Suprapubic skin (tissue), 4 donors: ENCODE measurements at regions not wholly inside any gene's neighbourhood (a gene's known extent, or its start where the extent isn't known, plus 50 kb on each side); places are given as distances from the start of the nearest gene placed in this dataset.

Experiments
- DNase-seq, 2 donors: peaks; one replicate each; pipeline ENCODE4 v3.0.0-alpha.2; 2019; ENCODE audit warnings: low spot score in 2 of 2
- H3K27ac ChIP-seq: fragments of 200-600 bp; sonication (generic); one replicate; pipeline ENCODE4 v1.5.1; 2019
- H3K27me3 ChIP-seq: fragments of 200-600 bp; sonication (generic); one replicate; pipeline ENCODE4 v1.5.1; 2019
- H3K36me3 ChIP-seq: fragments of 200-600 bp; sonication (generic); one replicate; pipeline ENCODE4 v1.5.1; 2019
- H3K4me1 ChIP-seq: fragments of 200-600 bp; sonication (generic); one replicate; pipeline ENCODE4 v1.5.1; 2019
- H3K4me3 ChIP-seq: fragments of 200-600 bp; sonication (generic); one replicate; pipeline ENCODE4 v1.5.1; 2019; ENCODE audit warnings: mild to moderate bottlenecking
- H3K9me3 ChIP-seq: fragments of 200-600 bp; sonication (generic); one replicate; pipeline ENCODE4 v1.5.1; 2019
- EP300 ChIP-seq: sonication (generic); formaldehyde crosslinking; IDR thresholded peaks from one replicate; pipeline ENCODE4 v1.6.1; 2017; ENCODE audit warnings: antibody characterized with exemption
- POLR2A ChIP-seq, 2 donors: fragments of 450-650 bp; IDR thresholded peaks; one replicate each; pipeline ENCODE4 v1.6.1; 2017; ENCODE audit warnings: antibody characterized with exemption in 2 of 2, mild to moderate bottlenecking in 2 of 2, moderate library complexity in 2 of 2
- POLR2AphosphoS5 ChIP-seq, 3 donors: sonication (generic); formaldehyde crosslinking; IDR thresholded peaks; one replicate each; pipeline ENCODE4 v1.6.1; 2017; ENCODE audit warnings: antibody characterized with exemption in 3 of 3
- WGBS: methylation state at CpG from one replicate; pipeline ENCODE4 v1.1.5; 2018; 5-methylcytosine and 5-hydroxymethylcytosine counted together
- TF ChIP-seq, protein P1 (sequence below), 2 donors: fragments of 200-600 bp in 1 of 2; fragments of 450-650 bp in 1 of 2; sonication (generic) in 1 of 2; IDR thresholded peaks; one replicate each; pipeline ENCODE4 v1.5.1; 2016 to 2019; ENCODE audit warnings: antibody characterized with exemption in 2 of 2, mild to moderate bottlenecking in 1 of 2, moderate library complexity in 1 of 2

DNA sequence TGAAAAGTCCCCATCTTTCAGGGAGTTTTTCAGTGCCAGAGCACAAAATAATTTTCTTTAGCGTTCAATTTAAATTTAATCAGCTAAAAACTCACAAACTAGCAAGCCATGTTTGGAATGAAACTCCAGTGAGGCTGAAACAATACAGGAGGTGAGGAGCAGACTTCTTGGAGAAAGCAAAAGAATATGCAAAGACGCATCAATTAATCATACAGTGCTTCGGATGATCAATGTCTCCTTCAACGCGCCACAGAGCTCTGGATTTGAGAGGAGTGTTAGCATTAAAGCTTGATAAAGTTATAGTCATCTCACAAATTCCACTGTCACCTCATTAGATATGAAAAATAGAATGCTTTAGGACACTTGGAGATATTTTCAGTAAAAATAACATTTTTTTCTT, 248.0 kb downstream of the WDR11 start:
- Histone ChIP-seq H3K36me3 (no peaks in the 10 kb centered on the region), H3K9me3 (no peaks in the 10 kb centered on the region), H3K27me3 (no peaks in the 10 kb centered on the region), H3K4me1 (no peaks in the 10 kb centered on the region), H3K4me3 (no peak overlapping the region), H3K27ac (no peak overlapping the region)
- no peak for DNase-seq
- 94% methylated on average over 5 of the region's 5 CpGs for WGBS
- no peak for TF ChIP-seq POLR2AphosphoS5 (IDR thresholded peaks at IDR 0.05)
- TF ChIP-seq POLR2A (IDR thresholded peaks at IDR 0.05): no peak
- no peak for TF ChIP-seq EP300

- no peak overlapping the region for H3K27ac ChIP-seq
- DNase-seq: no peak
- TF ChIP-seq, protein P1, sequence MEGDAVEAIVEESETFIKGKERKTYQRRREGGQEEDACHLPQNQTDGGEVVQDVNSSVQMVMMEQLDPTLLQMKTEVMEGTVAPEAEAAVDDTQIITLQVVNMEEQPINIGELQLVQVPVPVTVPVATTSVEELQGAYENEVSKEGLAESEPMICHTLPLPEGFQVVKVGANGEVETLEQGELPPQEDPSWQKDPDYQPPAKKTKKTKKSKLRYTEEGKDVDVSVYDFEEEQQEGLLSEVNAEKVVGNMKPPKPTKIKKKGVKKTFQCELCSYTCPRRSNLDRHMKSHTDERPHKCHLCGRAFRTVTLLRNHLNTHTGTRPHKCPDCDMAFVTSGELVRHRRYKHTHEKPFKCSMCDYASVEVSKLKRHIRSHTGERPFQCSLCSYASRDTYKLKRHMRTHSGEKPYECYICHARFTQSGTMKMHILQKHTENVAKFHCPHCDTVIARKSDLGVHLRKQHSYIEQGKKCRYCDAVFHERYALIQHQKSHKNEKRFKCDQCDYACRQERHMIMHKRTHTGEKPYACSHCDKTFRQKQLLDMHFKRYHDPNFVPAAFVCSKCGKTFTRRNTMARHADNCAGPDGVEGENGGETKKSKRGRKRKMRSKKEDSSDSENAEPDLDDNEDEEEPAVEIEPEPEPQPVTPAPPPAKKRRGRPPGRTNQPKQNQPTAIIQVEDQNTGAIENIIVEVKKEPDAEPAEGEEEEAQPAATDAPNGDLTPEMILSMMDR (IDR thresholded peaks at IDR 0.05): no peak
- TF ChIP-seq POLR2A (IDR thresholded peaks at IDR 0.05) (no peak), EP300 (no peak), POLR2AphosphoS5 (IDR thresholded peaks at IDR 0.05) (no peak)
- H3K27me3 ChIP-seq: no peaks in the 10 kb centered on the region
- no peak overlapping the region for H3K4me3 ChIP-seq
- H3K9me3 ChIP-seq: no peaks in the 10 kb centered on the region
- no peaks in the 10 kb centered on the region for H3K36me3 ChIP-seq
- no peaks in the 10 kb centered on the region for H3K4me1 ChIP-seq
Measured at GRCh38 chr10:121099592-121099991, 248.4 kb downstream of the WDR11 start.

- Histone ChIP-seq H3K36me3 (no peaks in the 10 kb centered on the region), H3K27ac (no peak overlapping the region), H3K27me3 (no peaks in the 10 kb centered on the region), H3K9me3 (no peaks in the 10 kb centered on the region), H3K4me1 (no peaks in the 10 kb centered on the region), H3K4me3 (no peak overlapping the region)
- WGBS: 87% methylated on average over 4 of the region's 4 CpGs
- DNase-seq: no peak
- TF ChIP-seq POLR2AphosphoS5 (IDR thresholded peaks at IDR 0.05) (no peak), POLR2A (IDR thresholded peaks at IDR 0.05) (no peak), EP300 (no peak)
- TF ChIP-seq, protein P1 (IDR thresholded peaks at IDR 0.05): no peak
Measured at GRCh38 chr10:121101561-121101960, 250.4 kb downstream of the WDR11 start.

DNA sequence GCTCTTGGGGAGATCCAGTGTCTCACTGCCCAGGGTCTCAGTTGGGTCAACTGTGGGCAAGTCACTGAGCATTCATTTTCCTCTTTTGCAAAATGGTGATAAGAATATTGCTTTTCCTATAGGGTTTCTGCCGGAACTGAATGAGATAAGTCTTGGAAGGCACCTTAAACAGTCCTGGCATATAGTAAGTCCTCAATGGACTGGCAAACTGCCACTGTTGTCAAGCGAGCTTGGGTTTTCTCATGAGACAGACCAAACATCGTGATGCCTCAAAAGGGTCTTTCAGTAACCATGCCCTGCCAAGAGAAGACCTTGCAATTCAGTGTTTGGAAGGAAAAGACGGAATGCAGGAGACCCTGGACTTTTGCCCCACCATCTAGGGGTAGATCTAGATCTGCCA, 251.5 kb downstream of the WDR11 start:
- H3K9me3 ChIP-seq: no peaks in the 10 kb centered on the region
- peaks cover 2% of the 10 kb centered on the region for H3K4me1 ChIP-seq
- no peak for DNase-seq
- WGBS: 90% methylated on average over 4 of the region's 4 CpGs
- H3K27me3 ChIP-seq: no peaks in the 10 kb centered on the region
- no peaks in the 10 kb centered on the region for H3K36me3 ChIP-seq
- TF ChIP-seq POLR2AphosphoS5 (IDR thresholded peaks at IDR 0.05) (no peak), EP300 (no peak), POLR2A (IDR thresholded peaks at IDR 0.05) (no peak)
- TF ChIP-seq, protein P1 (IDR thresholded peaks at IDR 0.05): no peak
- no peak overlapping the region for H3K4me3 ChIP-seq
- H3K27ac ChIP-seq: no peak overlapping the region

- peaks cover 9% of the 10 kb centered on the region for H3K4me1 ChIP-seq
- no peak overlapping the region for H3K27ac ChIP-seq
- H3K9me3 ChIP-seq: no peaks in the 10 kb centered on the region
- no peaks in the 10 kb centered on the region for H3K36me3 ChIP-seq
- TF ChIP-seq, protein P1 (IDR thresholded peaks at IDR 0.05): no peak
- TF ChIP-seq EP300: no peak
- TF ChIP-seq POLR2A (IDR thresholded peaks at IDR 0.05): no peak
- no peak for TF ChIP-seq POLR2AphosphoS5 (IDR thresholded peaks at IDR 0.05)
- no peaks in the 10 kb centered on the region for H3K27me3 ChIP-seq
- DNase-seq: no peak
- WGBS: no CpG with 5 or more reads among the region's 1 CpG
- no peak overlapping the region for H3K4me3 ChIP-seq
Measured at GRCh38 chr10:121104476-121105111, 253.4 kb downstream of the WDR11 start.

- no peaks in the 10 kb centered on the region for H3K36me3 ChIP-seq
- WGBS: 66% methylated on average over 4 of the region's 4 CpGs
- TF ChIP-seq, protein P1 (IDR thresholded peaks at IDR 0.05): no peak
- TF ChIP-seq EP300 (no peak), POLR2AphosphoS5 (IDR thresholded peaks at IDR 0.05) (no peak), POLR2A (IDR thresholded peaks at IDR 0.05) (no peak)
Measured at GRCh38 chr10:121106611-121107010, 255.4 kb downstream of the WDR11 start.

More at GRCh38 chr10:121106611-121107010, 255.4 kb downstream of the WDR11 start:
- H3K4me3 ChIP-seq: no peak overlapping the region
- H3K27me3 ChIP-seq: no peaks in the 10 kb centered on the region
- H3K9me3 ChIP-seq: no peaks in the 10 kb centered on the region
- H3K4me1 ChIP-seq: peaks cover 9% of the 10 kb centered on the region
- H3K27ac ChIP-seq: no peak overlapping the region
- DNase-seq: no peak
